ENCODE measurements at regions not wholly inside any gene's neighbourhood (a gene's known extent, or its start where the extent isn't known, plus 50 kb on each side); places are given as distances from the start of the nearest gene placed in this dataset.

- H3K4me3 ChIP-seq (replicated peaks in 1 of 4; ENCODE audit: control extremely low read depth in 1 of 4, insufficient read depth in 1 of 4, low read depth in 3 of 4, low read length in 4 of 4) = no peak overlapping the region
- H3K36me3 ChIP-seq (ENCODE audit: control insufficient read depth, insufficient read depth, low read length) = no peaks in the 10 kb centered on the region
- no peaks in the 10 kb centered on the region for H3K4me1 ChIP-seq (ENCODE audit: control insufficient read depth, extremely low read depth, insufficient read depth, low read length)
- DNase-seq (ENCODE audit: low read depth in 2 of 2) = peak in 1 of 2 donors; percentile 17
- no peak for TF ChIP-seq CTCF (conservative IDR thresholded peaks at IDR 0.05 in 1 of 2, IDR thresholded peaks at IDR 0.05 in 1 of 2; ENCODE audit: low read depth in 1 of 2, low read length in 2 of 2)
- TF ChIP-seq EZH2 (IDR thresholded peaks at IDR 0.05; ENCODE audit: low read length, missing control alignments) = no peak
- no peaks in the 10 kb centered on the region for H3K79me2 ChIP-seq (ENCODE audit: control insufficient read depth, insufficient read depth, low read length)
- H3K4me2 ChIP-seq (ENCODE audit: extremely low read depth, insufficient read depth, low read length) = no peak overlapping the region
- no peaks in the 10 kb centered on the region for H3K9me3 ChIP-seq (ENCODE audit: control insufficient read depth, insufficient read depth, low read depth, low read length)
- no peak overlapping the region for H3K27ac ChIP-seq (ENCODE audit: insufficient read depth, low read length)
- no peak overlapping the region for H3K9ac ChIP-seq (ENCODE audit: insufficient read depth, low read length)
- H2AFZ ChIP-seq (ENCODE audit: low read length) = no peak overlapping the region
- H3K27me3 ChIP-seq (ENCODE audit: control insufficient read depth, insufficient read depth, low read length) = no peaks in the 10 kb centered on the region
- no peaks in the 10 kb centered on the region for H4K20me1 ChIP-seq (ENCODE audit: control insufficient read depth, extremely low read depth, insufficient read depth, low read length)
Observed at GRCh38 chr5:25458628-25459027, 813.9 kb upstream of the CDH10 start.

GRCh38 chr5:25453500-25453899, 808.7 kb upstream of the CDH10 start:
- Histone ChIP-seq H3K9ac (ENCODE audit: insufficient read depth, low read length) (no peak overlapping the region), H3K36me3 (ENCODE audit: control insufficient read depth, insufficient read depth, low read length) (no peaks in the 10 kb centered on the region), H3K27ac (ENCODE audit: insufficient read depth, low read length) (no peak overlapping the region), H3K4me1 (ENCODE audit: control insufficient read depth, extremely low read depth, insufficient read depth, low read length) (no peaks in the 10 kb centered on the region), H3K9me3 (ENCODE audit: control insufficient read depth, insufficient read depth, low read depth, low read length) (no peaks in the 10 kb centered on the region), H3K27me3 (ENCODE audit: control insufficient read depth, insufficient read depth, low read length) (no peaks in the 10 kb centered on the region), H2AFZ (ENCODE audit: low read length) (no peak overlapping the region), H3K79me2 (ENCODE audit: control insufficient read depth, insufficient read depth, low read length) (no peaks in the 10 kb centered on the region), H3K4me2 (ENCODE audit: extremely low read depth, insufficient read depth, low read length) (no peak overlapping the region), H3K4me3 (replicated peaks in 1 of 4; ENCODE audit: control extremely low read depth in 1 of 4, insufficient read depth in 1 of 4, low read depth in 3 of 4, low read length in 4 of 4) (no peak overlapping the region), H4K20me1 (ENCODE audit: control insufficient read depth, extremely low read depth, insufficient read depth, low read length) (no peaks in the 10 kb centered on the region)
- DNase-seq (ENCODE audit: low read depth in 2 of 2) = no peak
- TF ChIP-seq EZH2 (IDR thresholded peaks at IDR 0.05; ENCODE audit: low read length, missing control alignments) (no peak), CTCF (conservative IDR thresholded peaks at IDR 0.05 in 1 of 2, IDR thresholded peaks at IDR 0.05 in 1 of 2; ENCODE audit: low read depth in 1 of 2, low read length in 2 of 2) (no peak)

- Histone ChIP-seq H2AFZ (ENCODE audit: low read length) (no peak overlapping the region), H3K4me3 (replicated peaks in 1 of 4; ENCODE audit: control extremely low read depth in 1 of 4, insufficient read depth in 1 of 4, low read depth in 3 of 4, low read length in 4 of 4) (no peak overlapping the region), H3K36me3 (ENCODE audit: control insufficient read depth, insufficient read depth, low read length) (no peaks in the 10 kb centered on the region), H3K27ac (ENCODE audit: insufficient read depth, low read length) (no peak overlapping the region), H3K4me1 (ENCODE audit: control insufficient read depth, extremely low read depth, insufficient read depth, low read length) (no peaks in the 10 kb centered on the region), H3K79me2 (ENCODE audit: control insufficient read depth, insufficient read depth, low read length) (no peaks in the 10 kb centered on the region), H3K27me3 (ENCODE audit: control insufficient read depth, insufficient read depth, low read length) (no peaks in the 10 kb centered on the region), H3K9me3 (ENCODE audit: control insufficient read depth, insufficient read depth, low read depth, low read length) (no peaks in the 10 kb centered on the region), H3K9ac (ENCODE audit: insufficient read depth, low read length) (no peak overlapping the region), H3K4me2 (ENCODE audit: extremely low read depth, insufficient read depth, low read length) (no peak overlapping the region), H4K20me1 (ENCODE audit: control insufficient read depth, extremely low read depth, insufficient read depth, low read length) (no peaks in the 10 kb centered on the region)
- TF ChIP-seq CTCF (conservative IDR thresholded peaks at IDR 0.05 in 1 of 2, IDR thresholded peaks at IDR 0.05 in 1 of 2; ENCODE audit: low read depth in 1 of 2, low read length in 2 of 2) (no peak), EZH2 (IDR thresholded peaks at IDR 0.05; ENCODE audit: low read length, missing control alignments) (no peak)
- no peak for DNase-seq (ENCODE audit: low read depth in 2 of 2)
Observed at GRCh38 chr5:25451294-25451693, 806.5 kb upstream of the CDH10 start.

All from fibroblast of lung (primary cell).